PC-9 (cell line): ENCODE measurements at regions not wholly inside any gene's neighbourhood (a gene's known extent, or its start where the extent isn't known, plus 50 kb on each side); places are given as distances from the start of the nearest gene placed in this dataset.

ENCODE experiments used
- BruUV-seq: library from RNA; stranded (reverse); fragments of 400-500 nt; replicated peaks from 2 replicates; lab custom pipeline; 2021; lab: Mats Ljungman, UMichigan
- CTCF ChIA-PET: fragments of 300-600 bp; sonication (Branson Sonifier 250); formaldehyde crosslinking; loops from one replicate; lab custom pipeline; 2022; ENCODE audit warnings: antibody characterized with exemption; lab: Charles Lee
- POLR2A ChIA-PET: fragments of 300-600 bp; sonication (Branson Sonifier 250); formaldehyde crosslinking; loops from one replicate; lab custom pipeline; 2022; ENCODE audit warnings: antibody characterized with exemption; ENCODE audit not compliant: unreplicated experiment; lab: Charles Lee
- DNase-seq, 2 experiments: peaks; one replicate each; pipeline versions ENCODE4 v3.0.0 to v3.0.0-alpha.2; 2015 to 2022; ENCODE audit warnings: mixed read lengths in 1 of 2
- H2AFZ ChIP-seq: fragments of 200-600 bp; sonication (generic); 2 replicates; pipeline ENCODE4 v1.8.1; 2017; ENCODE audit warnings: antibody characterized with exemption
- H3F3A ChIP-seq: fragments of 200-600 bp; sonication (generic); 2 replicates; pipeline ENCODE4 v1.8.1; 2017; ENCODE audit warnings: antibody characterized with exemption, mild to moderate bottlenecking, low read depth; ENCODE audit not compliant: insufficient read depth
- H3K27ac ChIP-seq: fragments of 200-600 bp; sonication (generic); 2 replicates; pipeline ENCODE4 v1.6.1; 2016; ENCODE audit warnings: mixed run types
- H3K27me3 ChIP-seq: fragments of 200-600 bp; sonication (generic); 2 replicates; pipeline ENCODE4 v1.6.1; 2016; ENCODE audit warnings: low read depth, mixed run types; ENCODE audit not compliant: insufficient read depth
- H3K36me3 ChIP-seq: fragments of 200-600 bp; sonication (generic); 2 replicates; pipeline ENCODE4 v1.6.1; 2016; ENCODE audit warnings: low read depth, mixed run types
- H3K4me1 ChIP-seq: fragments of 200-600 bp; sonication (generic); replicated peaks from 2 replicates; pipeline ENCODE4 v1.6.1; 2016; ENCODE audit warnings: mixed run types; ENCODE audit not compliant: insufficient read depth
- H3K4me2 ChIP-seq: fragments of 200-600 bp; sonication (generic); 2 replicates; pipeline ENCODE4 v1.6.1; 2017; ENCODE audit warnings: mixed run types
- H3K4me3 ChIP-seq: fragments of 200-600 bp; sonication (generic); 2 replicates; pipeline ENCODE4 v1.6.1; 2016; ENCODE audit warnings: mixed run types
- H3K79me2 ChIP-seq: fragments of 200-600 bp; sonication (generic); 2 replicates; pipeline ENCODE4 v1.6.1; 2017; ENCODE audit warnings: low read depth, mixed run types
- H3K9me2 ChIP-seq: fragments of 200-600 bp; sonication (generic); 2 replicates; pipeline ENCODE4 v1.8.1; 2017; ENCODE audit warnings: mild to moderate bottlenecking; ENCODE audit not compliant: insufficient read depth
- H3K9me3 ChIP-seq: fragments of 200-600 bp; sonication (generic); 2 replicates; pipeline ENCODE4 v1.8.1; 2016; ENCODE audit warnings: low read depth; ENCODE audit not compliant: insufficient read depth
- H4K20me1 ChIP-seq: fragments of 200-600 bp; sonication (generic); 2 replicates; pipeline ENCODE4 v1.8.1; 2017; ENCODE audit not compliant: insufficient read depth
- CTCF ChIP-seq: fragments of 200-600 bp; sonication (generic); conservative IDR thresholded peaks from 2 replicates; pipeline ENCODE4 v1.6.1; 2017; ENCODE audit warnings: mixed run types, antibody characterized with exemption, mild to moderate bottlenecking, moderate library complexity
- EZH2 ChIP-seq: fragments of 200-600 bp; sonication (generic); IDR thresholded peaks from 2 replicates; pipeline ENCODE4 v1.8.0; 2017; ENCODE audit warnings: antibody characterized with exemption, low read depth
- intact Hi-C: fragments of 100-400 bp; cut with micrococcal nuclease; formaldehyde crosslinking; loops from one replicate; pipeline ENCODE4 v1.10.0; 2022; ENCODE audit not compliant: unreplicated experiment

- CTCF ChIA-PET: interaction anchor here (0.6 to 0.7 kb wide), 2 partner anchors 47 to 1091 kb away, joined by 3 read pairs; no protein-coding TSS in a partner anchor
Measured at GRCh38 chr7:77474756-77475155, 58.6 kb upstream of the GSAP start.

GRCh38 chr7:77473229-77474005 lies 57.3 kb upstream of the GSAP start:
- intact Hi-C loops: no loop called here
- ChIA-PET CTCF (no interaction called here), POLR2A (interaction anchor here (0.6 kb wide), 1 partner anchor 27 kb away, joined by 3 read pairs; no protein-coding TSS in a partner anchor)
- Histone ChIP-seq H3K36me3 (no peaks in the 10 kb centered on the region), H3F3A (no peaks in the 10 kb centered on the region), H4K20me1 (no peaks in the 10 kb centered on the region), H3K4me1 (no peaks in the 10 kb centered on the region), H3K79me2 (no peaks in the 10 kb centered on the region), H3K27me3 (no peaks in the 10 kb centered on the region), H3K4me3 (no peak overlapping the region; the same call in 1 of the 2 replicates), H2AFZ (no peak overlapping the region), H3K9me2 (no peaks in the 10 kb centered on the region), H3K9me3 (peaks cover 9% of the 10 kb centered on the region; the same call in 1 of the 2 replicates), H3K4me2 (no peak overlapping the region), H3K27ac (no peak overlapping the region)
- DNase-seq: no peak
- TF ChIP-seq CTCF (no peak), EZH2 (no peak)
- no TSS peak for BruUV-seq

More at GRCh38 chr7:77474756-77475155, 58.6 kb upstream of the GSAP start:
- intact Hi-C loops: no loop called here
- no peaks in the 10 kb centered on the region for H3K36me3 ChIP-seq
- POLR2A ChIA-PET: interaction anchor here (0.6 kb wide), 1 partner anchor 35 kb away, joined by 4 read pairs; no protein-coding TSS in a partner anchor
- no peak overlapping the region for H3K4me3 ChIP-seq
- no peaks in the 10 kb centered on the region for H3K9me2 ChIP-seq
- TF ChIP-seq EZH2: no peak
- TF ChIP-seq CTCF: no peak
- H3K27me3 ChIP-seq: no peaks in the 10 kb centered on the region
- H3K79me2 ChIP-seq: no peaks in the 10 kb centered on the region
- DNase-seq: no peak
- H3K27ac ChIP-seq: no peak overlapping the region
- H4K20me1 ChIP-seq: no peaks in the 10 kb centered on the region
- no peak overlapping the region for H2AFZ ChIP-seq
- H3F3A ChIP-seq: peaks cover 11% of the 10 kb centered on the region
- H3K4me2 ChIP-seq: no peak overlapping the region
- peaks cover 13% of the 10 kb centered on the region for H3K4me1 ChIP-seq
- BruUV-seq: no TSS peak
- H3K9me3 ChIP-seq: 0 out of 2 replicates have a peak, but pooled peaks cover 3% of the 10 kb centered on the region

DNA sequence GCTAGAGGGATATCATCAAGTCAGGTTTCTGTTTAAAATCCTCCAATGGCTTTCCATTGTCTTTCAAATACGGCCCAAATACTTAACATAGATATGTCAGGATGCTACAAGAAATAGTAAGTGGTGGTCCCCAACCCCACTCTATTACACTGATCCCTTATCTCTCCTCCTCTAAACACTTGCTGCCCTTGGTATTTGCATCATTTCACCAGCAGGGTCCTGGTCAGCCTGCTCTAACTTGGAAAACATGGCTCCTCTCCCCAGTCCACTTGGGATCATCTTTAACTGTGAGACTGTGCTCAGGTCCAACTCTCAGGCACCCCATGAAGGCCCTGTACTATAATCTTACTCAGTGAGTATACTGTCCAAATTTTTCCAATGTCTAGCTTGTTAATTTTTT lies 53.8 kb upstream of the GSAP start:
- H3K4me1 ChIP-seq: no peaks in the 10 kb centered on the region; the same call in 1 of the 2 replicates
- POLR2A ChIA-PET: no interaction called here
- TF ChIP-seq EZH2: no peak
- no peak for TF ChIP-seq CTCF

More for the DNA sequence above, 53.8 kb upstream of the GSAP start:
- no peaks in the 10 kb centered on the region for H4K20me1 ChIP-seq
- H3K27ac ChIP-seq: no peak overlapping the region
- intact Hi-C loops: no loop called here
- CTCF ChIA-PET: no interaction called here
- no peaks in the 10 kb centered on the region for H3F3A ChIP-seq
- H3K27me3 ChIP-seq: no peaks in the 10 kb centered on the region
- H3K79me2 ChIP-seq: no peaks in the 10 kb centered on the region
- H2AFZ ChIP-seq: no peak overlapping the region
- H3K36me3 ChIP-seq: no peaks in the 10 kb centered on the region
- no peak overlapping the region for H3K4me3 ChIP-seq
- peaks cover 9% of the 10 kb centered on the region; the same call in 1 of the 2 replicates for H3K9me3 ChIP-seq
- no TSS peak for BruUV-seq
- H3K9me2 ChIP-seq: no peaks in the 10 kb centered on the region
- DNase-seq: no peak
- no peak overlapping the region for H3K4me2 ChIP-seq
